ENCODE measurements at regions not wholly inside any gene's neighbourhood (a gene's known extent, or its start where the extent isn't known, plus 50 kb on each side); places are given as distances from the start of the nearest gene placed in this dataset.

- Histone ChIP-seq H3K27ac (no peak overlapping the region), H4K20me1 (ENCODE audit: insufficient read depth) (no peaks in the 10 kb centered on the region), H3K4me3 (no peak overlapping the region), H3K36me3 (ENCODE audit: low read depth) (no peaks in the 10 kb centered on the region), H3K4me2 (no peak overlapping the region), H2AFZ (no peak overlapping the region), H3K27me3 (ENCODE audit: insufficient read depth, low read depth) (no peaks in the 10 kb centered on the region), H3K4me1 (replicated peaks; ENCODE audit: insufficient read depth) (0 out of 2 replicates have a peak, but pooled peaks cover 8% of the 10 kb centered on the region), H3K9me2 (ENCODE audit: insufficient read depth) (no peaks in the 10 kb centered on the region), H3F3A (ENCODE audit: insufficient read depth, low read depth) (no peaks in the 10 kb centered on the region), H3K9me3 (ENCODE audit: insufficient read depth, low read depth) (no peaks in the 10 kb centered on the region), H3K79me2 (ENCODE audit: low read depth) (no peaks in the 10 kb centered on the region)
- CTCF ChIA-PET = no interaction called here
- no TSS peak for BruUV-seq (replicated peaks)
- TF ChIP-seq, protein P1, sequence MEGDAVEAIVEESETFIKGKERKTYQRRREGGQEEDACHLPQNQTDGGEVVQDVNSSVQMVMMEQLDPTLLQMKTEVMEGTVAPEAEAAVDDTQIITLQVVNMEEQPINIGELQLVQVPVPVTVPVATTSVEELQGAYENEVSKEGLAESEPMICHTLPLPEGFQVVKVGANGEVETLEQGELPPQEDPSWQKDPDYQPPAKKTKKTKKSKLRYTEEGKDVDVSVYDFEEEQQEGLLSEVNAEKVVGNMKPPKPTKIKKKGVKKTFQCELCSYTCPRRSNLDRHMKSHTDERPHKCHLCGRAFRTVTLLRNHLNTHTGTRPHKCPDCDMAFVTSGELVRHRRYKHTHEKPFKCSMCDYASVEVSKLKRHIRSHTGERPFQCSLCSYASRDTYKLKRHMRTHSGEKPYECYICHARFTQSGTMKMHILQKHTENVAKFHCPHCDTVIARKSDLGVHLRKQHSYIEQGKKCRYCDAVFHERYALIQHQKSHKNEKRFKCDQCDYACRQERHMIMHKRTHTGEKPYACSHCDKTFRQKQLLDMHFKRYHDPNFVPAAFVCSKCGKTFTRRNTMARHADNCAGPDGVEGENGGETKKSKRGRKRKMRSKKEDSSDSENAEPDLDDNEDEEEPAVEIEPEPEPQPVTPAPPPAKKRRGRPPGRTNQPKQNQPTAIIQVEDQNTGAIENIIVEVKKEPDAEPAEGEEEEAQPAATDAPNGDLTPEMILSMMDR (conservative IDR thresholded peaks at IDR 0.05) = no peak
- TF ChIP-seq EZH2 (IDR thresholded peaks at IDR 0.05; ENCODE audit: low read depth) = no peak
- intact Hi-C loops (cut with micrococcal nuclease; ENCODE audit: unreplicated experiment) = no loop called here
- no peak for DNase-seq
- POLR2A ChIA-PET (ENCODE audit: unreplicated experiment) = interaction anchor here (0.6 to 0.7 kb wide), 2 partner anchors 14 to 592 kb away, joined by 5 to 8 read pairs; no protein-coding TSS in a partner anchor
These were observed 91.8 kb upstream of the SERBP1 start for GRCh38 chr1:67522001-67522441.

GRCh38 chr1:67522793-67523192 lies 92.6 kb upstream of the SERBP1 start:
- POLR2A ChIA-PET (ENCODE audit: unreplicated experiment) = no interaction called here
- Histone ChIP-seq H3K27ac (no peak overlapping the region), H3F3A (ENCODE audit: insufficient read depth, low read depth) (no peaks in the 10 kb centered on the region), H3K9me2 (ENCODE audit: insufficient read depth) (no peaks in the 10 kb centered on the region), H3K4me3 (no peak overlapping the region), H3K9me3 (ENCODE audit: insufficient read depth, low read depth) (no peaks in the 10 kb centered on the region), H4K20me1 (ENCODE audit: insufficient read depth) (no peaks in the 10 kb centered on the region), H2AFZ (no peak overlapping the region), H3K79me2 (ENCODE audit: low read depth) (no peaks in the 10 kb centered on the region), H3K4me1 (replicated peaks; ENCODE audit: insufficient read depth) (0 out of 2 replicates have a peak, but pooled peaks cover 8% of the 10 kb centered on the region), H3K36me3 (ENCODE audit: low read depth) (no peaks in the 10 kb centered on the region), H3K4me2 (no peak overlapping the region), H3K27me3 (ENCODE audit: insufficient read depth, low read depth) (no peaks in the 10 kb centered on the region)
- intact Hi-C loops (cut with micrococcal nuclease; ENCODE audit: unreplicated experiment) = no loop called here
- TF ChIP-seq EZH2 (IDR thresholded peaks at IDR 0.05; ENCODE audit: low read depth) = no peak
- TF ChIP-seq, protein P1 (conservative IDR thresholded peaks at IDR 0.05) = no peak
- BruUV-seq (replicated peaks) = no TSS peak
- CTCF ChIA-PET = interaction anchor here (0.7 kb wide), 1 partner anchor 243 kb away, joined by 3 read pairs; no protein-coding TSS in a partner anchor
- DNase-seq = no peak

DNA sequence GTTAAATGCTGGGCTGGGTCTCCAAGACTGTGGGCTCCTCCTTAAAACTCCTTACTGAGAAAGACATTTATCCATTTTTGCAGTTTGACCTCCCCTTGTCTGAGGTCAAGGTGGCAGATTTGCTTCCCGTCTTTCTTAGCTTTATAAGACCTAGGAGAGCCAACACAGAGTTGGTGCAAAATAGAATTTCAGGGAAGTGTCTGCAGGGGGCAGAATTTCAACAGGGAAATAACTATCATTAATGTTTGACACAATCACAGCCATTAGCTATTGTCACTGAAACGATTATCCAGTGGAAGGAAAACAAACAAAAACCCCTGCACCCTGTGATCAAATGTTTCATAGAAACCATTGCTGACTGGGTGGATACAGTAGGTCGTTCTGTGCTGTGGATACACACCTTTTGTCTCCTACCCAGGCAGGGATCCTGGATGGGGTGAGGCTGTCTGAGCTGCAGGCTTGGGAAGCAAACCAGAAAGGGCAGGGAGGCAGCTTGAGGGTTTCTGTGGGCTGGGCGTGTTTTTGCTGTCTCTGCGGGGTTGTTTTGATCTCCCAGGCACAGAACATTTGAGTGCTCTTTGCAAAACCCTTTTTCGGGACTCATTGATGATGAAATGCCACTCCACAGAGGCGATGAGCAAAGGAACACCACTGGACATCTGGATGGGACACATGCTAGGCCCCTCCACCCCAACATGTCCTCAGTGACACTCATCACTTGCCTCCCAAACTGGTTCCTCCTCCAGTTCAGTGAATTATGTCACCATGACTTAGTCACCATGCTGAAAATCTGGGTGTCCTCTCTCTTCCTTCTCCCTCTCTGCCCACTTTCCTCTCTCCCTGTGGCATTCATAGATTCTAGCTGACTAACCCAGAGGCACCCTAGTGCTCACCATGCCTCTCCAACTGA lies 94.2 kb upstream of the SERBP1 start:
- no peaks in the 10 kb centered on the region for H3K9me3 ChIP-seq (ENCODE audit: insufficient read depth, low read depth)
- no peak overlapping the region for H3K4me3 ChIP-seq
- no peaks in the 10 kb centered on the region for H3K36me3 ChIP-seq (ENCODE audit: low read depth)
- H3F3A ChIP-seq (ENCODE audit: insufficient read depth, low read depth) = no peaks in the 10 kb centered on the region
- no peaks in the 10 kb centered on the region for H3K9me2 ChIP-seq (ENCODE audit: insufficient read depth)
- H2AFZ ChIP-seq = no peak overlapping the region
- no peaks in the 10 kb centered on the region for H3K27me3 ChIP-seq (ENCODE audit: insufficient read depth, low read depth)
- no peaks in the 10 kb centered on the region for H3K79me2 ChIP-seq (ENCODE audit: low read depth)
- no peak for DNase-seq
- no peak for TF ChIP-seq EZH2 (IDR thresholded peaks at IDR 0.05; ENCODE audit: low read depth)
- TF ChIP-seq, protein P1 (conservative IDR thresholded peaks at IDR 0.05) = no peak
- BruUV-seq (replicated peaks) = no TSS peak
- ChIA-PET POLR2A (ENCODE audit: unreplicated experiment) (no interaction called here), CTCF (interaction anchor here (0.6 kb wide), 2 partner anchors 23 to 242 kb away, joined by 4 to 7 read pairs; no protein-coding TSS in a partner anchor)
- intact Hi-C loops (cut with micrococcal nuclease; ENCODE audit: unreplicated experiment) = no loop called here
- no peaks in the 10 kb centered on the region for H4K20me1 ChIP-seq (ENCODE audit: insufficient read depth)
- no peak overlapping the region for H3K4me2 ChIP-seq
- H3K27ac ChIP-seq = no peak overlapping the region
- H3K4me1 ChIP-seq (replicated peaks; ENCODE audit: insufficient read depth) = 0 out of 2 replicates have a peak, but pooled peaks cover 8% of the 10 kb centered on the region

Measured in PC-9 (cell line).